IPS DF 6.9 (cell line): ENCODE measurements at regions not wholly inside any gene's neighbourhood (a gene's known extent, or its start where the extent isn't known, plus 50 kb on each side); places are given as distances from the start of the nearest gene placed in this dataset.

Experiments
- DNase-seq: peaks from one replicate; pipeline ENCODE4 v3.0.0-alpha.2; 2013; ENCODE audit warnings: low read depth, low spot score
- H3K27ac ChIP-seq: one replicate; pipeline ENCODE4 v1.5.1; 2013; ENCODE audit warnings: low read length, control low read depth
- H3K27me3 ChIP-seq: 2 replicates; pipeline ENCODE4 v1.6.1; 2013; ENCODE audit warnings: mild to moderate bottlenecking, low read length; ENCODE audit not compliant: control insufficient read depth, insufficient read depth
- H3K36me3 ChIP-seq: 2 replicates; pipeline ENCODE4 v1.6.1; 2013; ENCODE audit warnings: low read length; ENCODE audit not compliant: control insufficient read depth, insufficient read depth
- H3K4me1 ChIP-seq: 2 replicates; pipeline ENCODE4 v1.6.1; 2013; ENCODE audit warnings: low read length; ENCODE audit not compliant: control insufficient read depth, insufficient read depth
- H3K4me3 ChIP-seq: 2 replicates; pipeline ENCODE4 v1.5.1; 2013; ENCODE audit warnings: mild to moderate bottlenecking, low read length
- H3K9me3 ChIP-seq: 2 replicates; pipeline ENCODE4 v1.6.1; 2013; ENCODE audit warnings: low read length, inconsistent platforms; ENCODE audit not compliant: control insufficient read depth, insufficient read depth
- WGBS: extraction: QIAGEN DNeasy Blood & Tissue Kit; methylation state at CpG from one replicate; pipeline ENCODE4 v1.1.7; 2013; ENCODE audit warnings: mixed read lengths, missing lambda C conversion rate; ENCODE audit not compliant: insufficient read length, insufficient coverage; 5-methylcytosine and 5-hydroxymethylcytosine counted together

GRCh38 chr2:203804070-203804469 lies 63.5 kb upstream of the CTLA4 start:
- Histone ChIP-seq H3K36me3 (no peaks in the 10 kb centered on the region), H3K27me3 (no peaks in the 10 kb centered on the region), H3K4me3 (no peak overlapping the region), H3K27ac (no peak overlapping the region), H3K4me1 (no peaks in the 10 kb centered on the region), H3K9me3 (no peaks in the 10 kb centered on the region)
- WGBS: no CpG with 5 or more reads among the region's 4 CpGs
- no peak for DNase-seq

GRCh38 chr2:203804764-203805485 lies 62.6 kb upstream of the CTLA4 start:
- no peak for DNase-seq
- Histone ChIP-seq H3K4me3 (no peak overlapping the region), H3K27ac (no peak overlapping the region), H3K4me1 (no peaks in the 10 kb centered on the region), H3K27me3 (no peaks in the 10 kb centered on the region), H3K9me3 (no peaks in the 10 kb centered on the region), H3K36me3 (no peaks in the 10 kb centered on the region)
- whole genome bisulfite sequencing: no CpG with 5 or more reads among the region's 4 CpGs

- no CpG with 5 or more reads among the region's 1 CpG for WGBS
- no peak overlapping the region for H3K27ac ChIP-seq
- H3K4me3 ChIP-seq: no peak overlapping the region
- no peaks in the 10 kb centered on the region for H3K36me3 ChIP-seq
- no peaks in the 10 kb centered on the region for H3K9me3 ChIP-seq
- no peaks in the 10 kb centered on the region for H3K4me1 ChIP-seq
- H3K27me3 ChIP-seq: no peaks in the 10 kb centered on the region
- DNase-seq: no peak
These were observed 62.1 kb upstream of the CTLA4 start for GRCh38 chr2:203805486-203805838.

- no peak for DNase-seq
- H3K9me3 ChIP-seq: no peaks in the 10 kb centered on the region
- no peaks in the 10 kb centered on the region for H3K36me3 ChIP-seq
- H3K27ac ChIP-seq: no peak overlapping the region
- no peak overlapping the region for H3K4me3 ChIP-seq
- WGBS: no CpG with 5 or more reads among the region's 1 CpG
- H3K4me1 ChIP-seq: no peaks in the 10 kb centered on the region
- no peaks in the 10 kb centered on the region for H3K27me3 ChIP-seq
These were observed 60.8 kb upstream of the CTLA4 start for GRCh38 chr2:203806761-203807160.

- H3K4me3 ChIP-seq: no peak overlapping the region
- no peak overlapping the region for H3K27ac ChIP-seq
- no peak for DNase-seq
- H3K9me3 ChIP-seq: no peaks in the 10 kb centered on the region
- no peaks in the 10 kb centered on the region for H3K27me3 ChIP-seq
- H3K36me3 ChIP-seq: no peaks in the 10 kb centered on the region
- whole genome bisulfite sequencing: no CpG with 5 or more reads among the region's 7 CpGs
- no peaks in the 10 kb centered on the region for H3K4me1 ChIP-seq
These were observed 59.4 kb upstream of the CTLA4 start for GRCh38 chr2:203808046-203808750.

GRCh38 chr2:203809084-203809521 lies 58.5 kb upstream of the CTLA4 start:
- Histone ChIP-seq H3K4me3 (no peak overlapping the region), H3K27ac (no peak overlapping the region), H3K36me3 (no peaks in the 10 kb centered on the region), H3K4me1 (no peaks in the 10 kb centered on the region), H3K9me3 (no peaks in the 10 kb centered on the region), H3K27me3 (no peaks in the 10 kb centered on the region)
- no peak for DNase-seq
- no CpG with 5 or more reads among the region's 2 CpGs for WGBS

GRCh38 chr2:203809991-203810510 lies 57.5 kb upstream of the CTLA4 start:
- WGBS: no CpG with 5 or more reads among the region's 3 CpGs
- Histone ChIP-seq H3K27ac (no peak overlapping the region), H3K9me3 (no peaks in the 10 kb centered on the region), H3K4me3 (no peak overlapping the region), H3K4me1 (no peaks in the 10 kb centered on the region), H3K36me3 (no peaks in the 10 kb centered on the region), H3K27me3 (no peaks in the 10 kb centered on the region)
- DNase-seq: no peak

GRCh38 chr2:203811491-203812221 lies 55.9 kb upstream of the CTLA4 start:
- no peaks in the 10 kb centered on the region for H3K4me1 ChIP-seq
- H3K36me3 ChIP-seq: no peaks in the 10 kb centered on the region
- no peak overlapping the region for H3K4me3 ChIP-seq
- H3K27me3 ChIP-seq: no peaks in the 10 kb centered on the region
- no peak overlapping the region for H3K27ac ChIP-seq
- H3K9me3 ChIP-seq: no peaks in the 10 kb centered on the region
- no CpG with 5 or more reads among the region's 9 CpGs for WGBS
- DNase-seq: no peak

GRCh38 chr2:203812294-203813221 lies 55.0 kb upstream of the CTLA4 start:
- WGBS: no CpG with 5 or more reads among the region's 11 CpGs
- Histone ChIP-seq H3K27ac (no peak overlapping the region), H3K27me3 (no peaks in the 10 kb centered on the region), H3K4me1 (no peaks in the 10 kb centered on the region), H3K36me3 (no peaks in the 10 kb centered on the region), H3K4me3 (no peak overlapping the region), H3K9me3 (no peaks in the 10 kb centered on the region)
- DNase-seq: no peak

- no peaks in the 10 kb centered on the region for H3K36me3 ChIP-seq
- no peak overlapping the region for H3K27ac ChIP-seq
- no peak for DNase-seq
- no peaks in the 10 kb centered on the region for H3K27me3 ChIP-seq
- H3K4me3 ChIP-seq: no peak overlapping the region
- WGBS: no CpG with 5 or more reads among the region's 1 CpG
- no peaks in the 10 kb centered on the region for H3K9me3 ChIP-seq
- no peaks in the 10 kb centered on the region for H3K4me1 ChIP-seq
These were observed 53.9 kb upstream of the CTLA4 start for GRCh38 chr2:203813684-203814083.
